ENCODE measurements at regions not wholly inside any gene's neighbourhood (a gene's known extent, or its start where the extent isn't known, plus 50 kb on each side); places are given as distances from the start of the nearest gene placed in this dataset.
A peak's percentile ranks its signal among the peaks of the same experiment; 100 is the strongest.

DNA sequence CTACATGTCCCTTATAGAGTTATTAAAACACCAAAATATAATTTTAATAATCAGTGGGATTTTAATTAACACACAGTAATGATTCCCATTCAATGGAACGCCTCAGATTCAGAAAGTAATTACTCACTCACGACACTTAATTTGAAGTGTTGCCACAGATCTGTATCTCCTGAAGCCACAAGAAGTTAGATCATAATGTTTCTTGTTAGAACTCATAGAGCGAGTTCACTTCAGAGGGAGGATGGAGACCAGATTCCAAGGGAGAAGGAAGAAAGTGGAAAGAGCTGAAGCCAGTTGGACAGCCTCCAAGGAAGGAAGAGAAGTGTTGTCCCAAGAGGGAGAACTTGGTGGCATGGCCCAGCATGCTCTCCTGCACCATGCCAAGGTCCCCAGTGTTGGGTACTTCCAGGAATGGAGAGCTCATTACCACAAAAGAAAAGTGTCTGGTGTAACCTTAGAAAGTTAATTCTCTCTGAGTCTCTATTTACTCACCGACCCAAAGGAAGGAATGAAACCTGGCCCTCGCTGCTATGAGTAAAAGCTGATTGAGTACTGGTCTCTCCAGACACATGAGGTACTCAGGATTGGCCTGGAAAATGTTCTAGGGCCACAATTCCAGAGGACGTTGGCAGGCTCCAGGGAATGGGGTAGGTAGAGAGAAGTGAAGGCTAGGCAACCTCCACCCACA lies 305.4 kb downstream of the BCL11B start:
- DNase-seq (ENCODE audit: low read depth in 4 of 4, low spot score in 1 of 4), result no peak

DNA sequence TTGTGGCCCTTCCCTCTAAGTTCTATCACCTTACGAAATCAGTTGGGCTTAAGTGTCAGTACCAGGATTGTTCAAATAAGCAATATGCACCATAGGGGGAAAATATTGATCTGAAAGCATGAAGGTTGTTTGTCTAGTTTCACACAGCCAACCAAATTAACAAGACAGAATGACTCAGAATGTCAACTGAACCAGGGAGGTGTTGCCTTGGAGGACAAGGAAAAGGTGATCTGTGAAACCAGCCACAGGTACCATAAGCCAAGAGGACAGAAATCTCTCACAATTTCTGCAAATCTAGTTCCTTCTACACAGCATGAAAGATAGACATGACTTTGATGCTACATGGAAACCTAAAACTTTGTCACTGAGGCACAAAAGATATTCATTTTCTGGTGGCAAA lies 297.9 kb downstream of the BCL11B start:
- no peak for DNase-seq (ENCODE audit: low read depth in 4 of 4, low spot score in 1 of 4)

DNA sequence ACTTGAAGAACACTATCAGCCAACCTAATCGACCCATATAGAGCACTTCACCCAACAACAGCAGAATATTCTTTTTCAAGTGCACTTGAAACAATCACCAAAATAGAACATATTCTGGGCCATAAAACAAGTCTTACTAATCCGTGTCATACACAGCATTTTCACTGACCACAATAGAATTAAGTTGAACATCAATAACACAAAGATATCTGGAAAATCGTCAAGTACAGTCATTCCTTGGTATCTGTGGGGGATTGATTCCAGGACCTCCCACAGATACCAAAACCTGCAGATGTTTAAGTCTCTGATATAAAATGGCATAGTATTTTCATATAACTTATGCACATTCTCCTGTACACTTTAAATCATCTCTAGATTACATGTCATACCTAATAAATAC lies 295.7 kb downstream of the BCL11B start:
- no peak for DNase-seq (ENCODE audit: low read depth in 4 of 4, low spot score in 1 of 4)

DNA sequence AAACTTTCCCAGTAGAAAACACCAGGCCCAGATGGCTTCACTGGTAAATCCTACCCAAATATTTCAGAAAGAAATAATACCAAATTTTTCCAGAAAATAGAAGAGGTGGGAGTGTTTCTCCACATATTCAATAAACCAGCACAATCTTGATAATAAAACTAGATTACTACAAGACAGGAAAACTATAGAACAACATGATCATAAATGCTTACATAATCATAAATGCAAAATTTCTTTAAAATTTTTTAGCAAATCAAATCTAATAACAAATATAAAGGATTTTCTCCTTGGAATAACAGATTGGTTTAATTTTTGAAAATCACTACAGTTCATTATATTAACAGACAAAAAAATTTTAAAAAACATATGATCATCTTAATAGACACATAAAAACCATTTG lies 294.5 kb downstream of the BCL11B start:
- no peak for DNase-seq (ENCODE audit: low read depth in 4 of 4, low spot score in 1 of 4)

DNA sequence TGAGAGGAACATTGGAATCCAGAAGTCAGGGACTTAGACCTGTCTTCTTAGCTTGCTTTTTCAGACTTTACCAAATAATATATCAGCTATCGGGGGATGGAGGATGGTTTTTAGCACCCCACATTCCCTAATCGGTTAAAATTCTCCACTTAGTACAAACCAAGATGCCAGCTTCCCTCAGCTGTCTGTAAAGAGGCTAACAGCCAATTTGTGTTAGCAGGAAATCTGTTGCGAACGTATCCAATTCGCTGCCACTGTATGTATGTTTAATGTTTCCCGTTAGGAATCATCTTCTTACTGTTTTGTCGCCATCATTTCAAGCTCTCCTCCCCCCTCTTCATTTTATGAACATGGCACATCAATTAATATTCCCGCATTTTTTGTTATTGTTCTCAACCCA lies 289.0 kb downstream of the BCL11B start:
- no peak for DNase-seq (ENCODE audit: low read depth in 4 of 4, low spot score in 1 of 4)

DNA sequence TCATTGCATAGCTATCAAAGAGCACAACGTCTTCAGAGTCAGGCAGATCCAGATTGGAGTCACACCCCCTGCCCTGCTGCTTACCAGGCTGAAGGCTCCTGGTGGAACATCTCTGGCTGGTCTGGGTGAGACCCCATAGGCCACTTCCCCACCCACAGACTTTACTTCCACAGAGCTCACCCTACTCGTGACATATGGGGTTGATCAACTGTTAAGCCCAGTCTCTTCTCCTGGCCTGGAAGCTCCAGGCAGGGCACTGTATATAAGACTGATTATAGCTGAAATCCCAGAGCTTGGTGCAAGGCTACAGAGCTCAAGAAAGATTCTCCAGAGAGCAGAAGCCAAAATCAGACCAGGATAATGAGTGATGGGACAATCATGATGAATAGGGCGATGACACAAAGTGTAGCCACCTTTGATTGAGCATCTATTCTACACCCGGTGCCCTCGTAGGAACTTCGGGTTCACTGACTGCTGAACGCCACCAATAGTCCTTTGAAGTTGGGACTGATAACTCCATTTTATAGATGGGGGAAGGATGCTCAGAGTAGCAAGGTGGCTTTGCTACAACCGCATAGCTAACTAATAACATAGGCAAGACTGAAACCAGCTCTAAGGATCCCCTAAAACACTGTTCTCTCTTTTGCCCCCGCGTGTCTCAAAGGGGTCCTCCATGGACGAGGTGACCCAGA lies 287.8 kb downstream of the BCL11B start:
- no peak for DNase-seq (ENCODE audit: low read depth in 4 of 4, low spot score in 1 of 4)

DNA sequence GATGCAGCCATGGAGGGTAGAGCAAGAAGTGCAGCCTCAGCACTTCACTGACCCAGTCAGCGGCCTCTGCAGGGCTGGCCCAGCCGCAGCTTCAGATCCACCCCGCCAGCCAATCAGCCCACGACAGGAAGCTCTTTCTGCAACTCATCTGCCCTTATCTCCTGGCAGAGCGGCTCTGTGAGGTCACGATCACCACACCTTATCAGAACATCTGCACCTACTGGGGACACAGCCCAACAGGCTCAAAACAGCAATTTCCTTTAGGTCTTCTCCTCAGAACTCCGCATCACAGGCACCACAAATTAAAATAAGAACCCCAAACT lies 287.3 kb downstream of the BCL11B start:
- DNase-seq (ENCODE audit: low read depth in 4 of 4, low spot score in 1 of 4), result peak; percentile 18 to 45 (median 30)

DNA sequence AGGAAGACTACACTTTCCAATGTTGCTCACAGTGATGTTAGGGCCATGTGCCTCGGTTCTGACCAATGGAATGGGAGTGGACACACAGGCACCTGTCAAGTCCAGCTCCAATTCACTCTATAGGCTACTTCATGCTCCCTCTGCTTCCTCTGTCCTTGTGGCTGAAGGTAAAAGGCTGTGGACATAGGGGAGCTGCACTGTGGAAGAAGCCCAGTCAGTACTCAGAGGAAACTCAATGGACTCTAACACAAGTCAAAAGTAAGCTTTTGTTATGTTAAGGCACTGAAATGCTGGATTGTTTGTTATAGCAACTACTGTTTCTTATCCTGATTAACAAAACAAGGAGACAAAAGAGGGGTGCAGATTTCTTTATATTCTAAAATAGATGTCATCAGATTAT lies 278.2 kb downstream of the BCL11B start:
- DNase-seq (ENCODE audit: low read depth in 4 of 4, low spot score in 1 of 4), result no peak

DNA sequence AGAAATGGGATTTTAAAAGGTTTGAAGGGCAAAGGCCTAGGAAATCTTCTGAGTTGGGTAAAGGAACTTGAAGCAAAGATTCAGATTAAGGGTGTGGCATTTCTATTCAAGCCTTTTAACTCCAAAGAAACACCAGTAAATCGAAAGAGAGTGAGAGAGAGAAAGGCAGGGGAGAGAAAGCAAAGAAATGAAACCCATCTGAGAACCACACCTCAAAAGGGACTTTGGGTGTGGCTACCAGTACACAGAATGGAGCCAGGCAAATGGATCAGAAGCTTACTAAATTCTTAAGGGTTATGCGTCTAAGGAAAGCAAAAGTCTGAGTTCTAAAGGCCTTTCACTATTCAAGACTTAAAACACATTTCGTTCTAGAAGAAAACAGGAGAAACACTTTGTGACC lies 277.4 kb downstream of the BCL11B start:
- no peak for DNase-seq (ENCODE audit: low read depth in 4 of 4, low spot score in 1 of 4)

DNA sequence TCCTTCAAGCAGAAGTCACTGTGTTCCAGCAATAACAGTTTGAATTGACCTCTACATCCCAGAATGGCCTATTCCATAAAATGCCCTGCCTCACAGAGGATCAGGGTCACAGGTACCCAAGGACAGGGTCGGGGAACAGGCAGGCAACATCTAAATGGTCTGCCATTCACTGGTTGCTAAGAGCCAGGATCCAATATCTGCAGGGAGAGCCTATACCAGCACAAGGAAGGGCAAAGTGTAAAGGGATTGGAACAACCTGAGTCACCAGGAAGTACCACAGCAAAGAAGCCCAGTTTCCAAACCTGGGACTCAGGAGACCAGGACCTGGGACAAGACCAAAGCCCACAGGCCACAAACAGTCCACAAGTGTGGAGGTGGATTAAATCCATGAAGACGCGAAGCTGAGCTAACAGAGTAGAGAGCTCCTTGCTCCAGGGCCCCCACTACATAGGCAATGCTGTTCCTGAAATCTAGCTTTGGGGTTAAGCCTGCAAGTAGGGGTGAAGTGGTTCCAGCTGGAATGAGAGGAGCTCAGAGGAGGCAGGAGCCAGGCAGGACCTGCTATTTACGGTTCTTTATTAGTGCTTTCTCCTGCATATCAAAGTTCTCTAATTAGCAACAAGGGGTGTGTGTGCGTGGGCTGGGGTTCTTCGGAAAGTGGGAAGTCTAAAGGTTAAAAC lies 274.3 kb downstream of the BCL11B start:
- no peak for DNase-seq (ENCODE audit: low read depth in 4 of 4, low spot score in 1 of 4)

DNA sequence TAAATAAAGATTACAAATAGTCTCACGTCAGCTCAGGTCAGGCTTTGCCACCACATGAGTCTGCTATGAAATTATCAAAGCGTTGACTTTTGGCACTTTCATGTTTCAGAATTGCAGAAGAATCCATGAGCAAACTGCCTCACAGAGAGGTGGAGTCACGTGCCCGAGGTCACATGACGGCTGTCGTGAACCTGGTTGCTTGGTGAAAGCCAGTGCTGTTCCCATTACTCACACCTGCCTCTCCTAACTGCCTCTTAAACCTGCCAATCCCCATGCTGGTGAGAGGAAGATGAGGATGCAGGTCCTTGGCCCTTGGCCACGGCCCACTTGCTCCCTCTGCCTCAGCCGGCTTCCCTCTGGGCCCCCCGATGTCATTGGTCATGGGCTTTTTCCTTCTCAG lies 272.7 kb downstream of the BCL11B start:
- DNase-seq (ENCODE audit: low read depth in 4 of 4, low spot score in 1 of 4), result no peak

DNA sequence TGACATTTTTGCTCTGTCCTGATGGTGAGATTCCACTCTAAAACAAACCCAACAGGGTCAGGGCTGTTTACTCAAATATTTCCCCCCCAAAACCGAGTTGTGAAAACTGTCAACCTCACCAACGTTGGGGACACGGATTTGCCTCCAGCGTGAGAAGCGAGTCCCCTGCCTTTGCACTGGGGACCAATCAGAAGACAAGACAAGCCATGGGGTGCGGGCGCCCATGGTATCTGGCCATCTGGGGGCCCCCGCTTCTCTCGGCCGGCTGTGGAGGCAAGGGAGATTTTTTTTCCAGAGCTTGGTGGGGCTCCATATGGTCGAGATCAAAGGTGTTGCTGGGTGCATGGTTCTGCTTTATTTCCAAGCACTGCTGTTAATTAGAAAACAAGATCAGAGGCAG lies 272.1 kb downstream of the BCL11B start:
- no peak for DNase-seq (ENCODE audit: low read depth in 4 of 4, low spot score in 1 of 4)

DNA sequence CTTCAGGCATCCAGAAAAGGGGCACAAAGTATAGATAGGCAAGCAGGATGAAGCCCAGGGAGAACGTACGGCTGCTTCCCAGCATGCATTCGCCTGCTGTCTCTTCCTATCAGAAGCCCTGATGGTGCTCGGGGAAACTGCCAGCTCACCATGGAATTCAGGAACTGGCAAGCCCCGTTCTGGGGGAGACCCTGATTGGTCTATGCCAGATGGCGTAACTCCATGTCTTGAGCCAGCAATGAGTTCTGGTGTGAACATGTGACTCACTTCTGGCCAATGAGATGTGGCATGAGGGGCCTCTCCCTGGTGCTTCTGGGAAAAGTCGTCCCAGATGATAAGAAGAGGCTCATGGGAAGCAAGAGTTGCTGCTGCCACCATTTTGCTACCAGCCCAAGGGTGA lies 270.8 kb downstream of the BCL11B start:
- DNase-seq (ENCODE audit: low read depth in 4 of 4, low spot score in 1 of 4), result no peak

DNA sequence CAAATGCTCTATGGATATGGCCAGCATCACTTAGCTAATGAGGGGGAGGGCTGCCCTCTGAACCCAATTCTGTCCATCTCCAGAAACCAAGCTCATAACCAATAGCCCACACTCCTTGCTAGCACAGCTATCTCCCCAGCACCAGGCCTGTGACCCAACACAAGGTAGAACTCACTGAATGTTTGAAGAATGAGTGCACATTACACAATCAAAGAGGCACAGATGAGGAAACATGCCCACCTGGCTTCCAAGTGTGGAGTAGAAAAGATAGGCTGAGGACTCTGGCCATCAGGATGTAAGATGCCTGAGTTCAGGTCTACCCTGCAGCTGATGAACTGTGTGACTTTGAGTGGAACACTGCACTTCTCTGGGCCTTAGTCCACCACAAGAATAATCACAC lies 268.4 kb downstream of the BCL11B start:
- no peak for DNase-seq (ENCODE audit: low read depth in 4 of 4, low spot score in 1 of 4)

DNA sequence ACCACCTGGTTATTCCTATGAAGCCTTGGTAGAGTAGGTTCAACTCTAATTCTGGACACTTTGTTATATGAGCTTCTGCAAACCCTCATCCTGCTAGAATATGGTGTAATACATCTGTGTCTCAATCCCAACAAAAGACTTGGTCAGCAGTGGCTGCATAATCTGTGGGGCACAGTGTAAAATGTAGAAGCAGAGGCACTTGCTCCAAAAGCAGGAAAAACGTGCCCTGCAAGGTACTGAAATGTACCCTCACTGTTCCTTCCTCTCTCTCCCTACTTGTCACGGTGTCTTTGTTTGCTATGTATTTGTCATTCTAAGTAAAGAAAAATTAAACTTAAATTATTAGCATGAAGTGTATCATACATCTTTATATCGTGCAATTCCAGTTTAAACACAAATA lies 267.9 kb downstream of the BCL11B start:
- DNase-seq (ENCODE audit: low read depth in 4 of 4, low spot score in 1 of 4), result no peak

DNA sequence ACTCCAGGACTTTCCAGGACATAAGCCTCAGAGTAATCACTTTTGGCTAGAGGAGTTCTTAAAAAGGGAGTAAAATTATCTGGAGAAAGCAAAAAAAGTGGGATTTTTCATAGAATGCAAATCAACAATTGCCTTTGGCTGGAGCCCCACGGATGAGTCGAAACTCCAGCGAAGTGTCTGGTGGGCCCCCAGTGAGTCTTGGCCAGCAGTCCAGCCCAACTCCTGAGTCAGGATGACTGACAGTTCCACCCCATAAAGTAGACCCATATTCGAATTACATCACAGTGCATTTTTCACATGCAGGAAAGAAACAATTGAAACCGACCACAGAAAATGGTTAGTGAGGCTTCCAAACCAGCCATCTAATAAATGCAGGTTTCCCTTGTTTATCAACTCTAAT lies 265.7 kb downstream of the BCL11B start:
- no peak for DNase-seq (ENCODE audit: low read depth in 4 of 4, low spot score in 1 of 4)

DNA sequence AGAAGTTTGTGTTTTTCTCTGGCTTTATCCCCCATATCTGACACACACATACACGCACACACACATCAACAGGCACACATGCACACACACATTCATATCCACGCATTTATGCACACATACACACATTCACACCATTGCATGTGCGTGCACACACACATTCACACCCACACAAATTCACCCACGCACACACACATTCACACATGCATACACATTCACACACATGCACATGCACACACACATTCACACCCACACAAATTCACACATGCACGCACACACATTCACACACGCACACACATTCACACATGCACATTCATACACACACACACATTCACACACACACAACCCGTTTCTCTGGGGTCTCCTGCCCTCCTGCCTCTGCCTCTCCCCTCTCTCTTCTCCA lies 264.2 kb downstream of the BCL11B start:
- DNase-seq (ENCODE audit: low read depth in 4 of 4, low spot score in 1 of 4), result no peak

DNA sequence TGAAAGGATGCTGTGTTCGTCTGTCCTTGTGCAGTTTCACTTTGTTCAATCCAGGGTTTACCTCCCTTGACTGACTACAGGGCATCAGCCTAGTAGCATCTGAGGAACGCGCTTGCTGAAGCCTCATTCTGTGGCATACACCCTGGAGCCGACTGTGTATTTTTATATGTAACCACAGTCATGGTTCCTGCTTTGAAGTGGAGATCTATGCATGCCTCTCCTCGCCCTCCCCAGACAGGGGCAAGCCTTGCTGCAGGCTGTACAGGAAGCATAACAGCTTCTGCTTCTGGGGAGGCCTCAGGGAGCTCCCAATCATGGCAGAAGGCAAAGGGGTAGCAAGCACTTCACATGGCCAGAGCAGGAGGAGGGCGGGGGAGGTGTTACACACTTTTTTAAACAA lies 262.1 kb downstream of the BCL11B start:
- no peak for DNase-seq (ENCODE audit: low read depth in 4 of 4, low spot score in 1 of 4)

DNA sequence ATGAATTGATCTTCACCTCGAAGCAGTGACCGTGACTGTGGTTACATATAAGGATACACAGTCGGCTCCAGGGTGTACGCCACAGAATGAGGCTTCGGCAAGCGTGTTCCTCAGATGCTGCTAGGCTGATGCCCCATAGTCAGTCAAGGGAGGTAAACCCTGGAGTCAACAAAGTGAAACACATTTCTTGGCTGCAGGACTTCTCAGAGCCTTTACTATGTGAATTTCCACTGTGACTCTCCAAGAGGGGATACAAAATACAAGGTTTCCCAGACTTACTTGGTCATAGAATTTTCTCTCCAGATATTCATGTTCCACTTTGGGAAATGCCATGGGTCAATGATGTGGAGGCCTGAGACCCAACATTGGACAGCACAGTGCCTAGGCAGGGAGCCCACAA lies 260.6 kb downstream of the BCL11B start:
- no peak for DNase-seq (ENCODE audit: low read depth in 4 of 4, low spot score in 1 of 4)

DNA sequence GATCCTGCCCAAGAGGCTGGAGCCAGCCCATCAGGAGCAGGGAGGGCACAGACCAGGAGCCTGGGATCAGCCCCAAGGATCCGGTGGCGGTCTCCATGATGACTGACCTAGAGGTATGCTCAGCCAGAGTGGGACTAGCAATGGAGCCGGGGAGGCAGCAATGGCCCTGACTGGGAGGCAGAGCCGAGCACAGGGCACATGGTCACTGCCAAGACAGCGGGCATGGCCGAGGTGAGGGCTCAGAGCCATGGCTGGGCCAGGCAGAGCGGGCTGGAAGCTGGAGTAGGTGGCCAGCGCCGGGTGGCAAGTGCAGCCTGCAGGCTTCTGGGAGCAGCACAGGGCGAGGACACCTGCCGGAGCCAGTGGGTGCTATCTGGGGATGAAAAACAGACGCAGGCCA lies 259.3 kb downstream of the BCL11B start:
- DNase-seq (ENCODE audit: low read depth in 4 of 4, low spot score in 1 of 4), result no peak

DNA sequence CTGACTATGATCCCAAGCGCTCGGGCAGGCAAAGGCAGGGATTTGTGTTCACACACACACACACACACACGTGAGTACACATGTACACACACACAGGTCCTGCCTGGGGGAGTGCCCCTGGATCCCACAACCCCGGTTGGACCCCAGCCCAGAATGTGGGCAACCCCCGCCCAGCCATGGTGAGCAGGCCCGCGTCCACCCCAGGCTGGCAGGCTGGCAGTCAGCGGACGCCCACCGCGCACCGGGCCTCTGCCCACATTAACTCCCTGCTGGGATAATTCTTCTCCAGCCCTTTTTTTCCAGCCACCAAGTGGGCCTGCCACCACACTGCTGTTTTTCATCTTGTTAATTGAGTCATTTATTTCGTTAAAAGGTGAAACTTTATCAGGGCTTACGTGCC lies 256.2 kb downstream of the BCL11B start:
- no peak for DNase-seq (ENCODE audit: low read depth in 4 of 4, low spot score in 1 of 4)

DNA sequence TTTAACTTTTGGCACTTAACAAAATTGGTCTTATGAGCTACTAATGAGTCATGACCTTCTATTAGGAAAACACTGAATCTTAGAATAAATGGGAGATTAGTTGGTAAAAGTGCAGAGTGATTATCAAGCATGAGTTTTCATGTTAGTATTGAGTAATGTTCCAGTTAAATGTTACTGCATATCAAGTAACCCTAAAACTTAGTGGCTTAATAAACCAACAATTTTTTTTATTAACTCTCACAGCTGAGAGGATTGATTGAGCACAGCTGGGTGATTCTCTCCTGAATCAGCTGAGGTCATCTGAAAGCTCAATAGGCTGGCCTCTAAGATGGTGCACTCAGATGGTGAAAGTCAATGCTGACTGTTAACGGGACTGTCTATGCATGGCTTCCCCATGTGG lies 248.6 kb downstream of the BCL11B start:
- DNase-seq (ENCODE audit: low read depth in 4 of 4, low spot score in 1 of 4), result no peak

DNA sequence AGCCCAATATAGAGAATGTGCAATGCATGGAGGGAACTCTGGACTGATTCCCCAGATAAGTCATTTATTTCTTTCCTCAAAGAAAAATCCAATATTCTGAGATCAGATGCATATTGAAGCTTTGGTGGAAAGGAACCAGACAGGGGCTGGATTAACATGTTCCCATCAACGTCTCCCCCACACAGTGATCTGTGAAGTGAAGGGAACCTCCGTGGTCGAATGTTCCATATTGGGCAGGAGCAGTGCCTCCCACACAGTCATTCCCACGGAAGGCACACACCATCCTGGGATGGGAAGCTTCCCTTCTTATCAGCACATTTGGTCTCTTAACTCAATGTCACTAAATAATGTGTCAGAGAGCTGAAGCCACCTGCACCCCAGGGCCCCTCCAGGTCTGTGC lies 247.1 kb downstream of the BCL11B start:
- no peak for DNase-seq (ENCODE audit: low read depth in 4 of 4, low spot score in 1 of 4)
